ENCODE measurements at regions not wholly inside any gene's neighbourhood (a gene's known extent, or its start where the extent isn't known, plus 50 kb on each side); places are given as distances from the start of the nearest gene placed in this dataset.

GRCh38 chr13:23007426-23007825 lies 173.4 kb upstream of the SGCG start:
- Histone ChIP-seq H3K9me3 (peaks cover 4% of the 10 kb centered on the region), H3K27me3 (replicated peaks; ENCODE audit: insufficient read depth) (no peaks in the 10 kb centered on the region), H3K27ac (no peak overlapping the region), H3K36me3 (no peaks in the 10 kb centered on the region), H3K4me1 (ENCODE audit: control insufficient read depth in 1 of 2, low read depth in 2 of 2) (no peaks in the 10 kb centered on the region), H3K4me3 (no peak overlapping the region)
- ATAC-seq (ENCODE audit: insufficient number of reproducible peaks, low FRiP score, low read depth): no peak
- TF ChIP-seq, protein P1, sequence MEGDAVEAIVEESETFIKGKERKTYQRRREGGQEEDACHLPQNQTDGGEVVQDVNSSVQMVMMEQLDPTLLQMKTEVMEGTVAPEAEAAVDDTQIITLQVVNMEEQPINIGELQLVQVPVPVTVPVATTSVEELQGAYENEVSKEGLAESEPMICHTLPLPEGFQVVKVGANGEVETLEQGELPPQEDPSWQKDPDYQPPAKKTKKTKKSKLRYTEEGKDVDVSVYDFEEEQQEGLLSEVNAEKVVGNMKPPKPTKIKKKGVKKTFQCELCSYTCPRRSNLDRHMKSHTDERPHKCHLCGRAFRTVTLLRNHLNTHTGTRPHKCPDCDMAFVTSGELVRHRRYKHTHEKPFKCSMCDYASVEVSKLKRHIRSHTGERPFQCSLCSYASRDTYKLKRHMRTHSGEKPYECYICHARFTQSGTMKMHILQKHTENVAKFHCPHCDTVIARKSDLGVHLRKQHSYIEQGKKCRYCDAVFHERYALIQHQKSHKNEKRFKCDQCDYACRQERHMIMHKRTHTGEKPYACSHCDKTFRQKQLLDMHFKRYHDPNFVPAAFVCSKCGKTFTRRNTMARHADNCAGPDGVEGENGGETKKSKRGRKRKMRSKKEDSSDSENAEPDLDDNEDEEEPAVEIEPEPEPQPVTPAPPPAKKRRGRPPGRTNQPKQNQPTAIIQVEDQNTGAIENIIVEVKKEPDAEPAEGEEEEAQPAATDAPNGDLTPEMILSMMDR (IDR thresholded peaks at IDR 0.05): no peak
- no peak for DNase-seq (ENCODE audit: low spot score)

DNA sequence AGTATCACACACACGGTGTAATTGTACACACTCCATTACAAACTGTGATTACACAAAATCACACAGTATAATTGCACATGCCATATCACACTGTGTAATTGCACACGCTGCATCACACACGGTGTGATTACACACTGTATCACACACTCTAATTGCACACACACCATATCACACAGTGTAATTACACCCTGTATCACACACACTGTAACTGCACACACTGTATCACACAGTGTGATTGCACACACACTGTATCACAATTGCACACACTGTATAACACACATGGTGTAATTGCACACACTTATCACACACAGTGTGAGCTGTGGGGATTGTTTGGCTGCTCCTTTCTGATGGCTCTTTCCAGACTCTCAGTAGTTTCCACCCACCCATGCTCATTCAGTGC lies 162.6 kb upstream of the SGCG start:
- TF ChIP-seq, protein P1 (IDR thresholded peaks at IDR 0.05): no peak
- H3K4me1 ChIP-seq (ENCODE audit: control insufficient read depth in 1 of 2, low read depth in 2 of 2): no peaks in the 10 kb centered on the region
- H3K27ac ChIP-seq: no peak overlapping the region
- no peaks in the 10 kb centered on the region for H3K36me3 ChIP-seq
- no peak overlapping the region for H3K4me3 ChIP-seq
- ATAC-seq (ENCODE audit: insufficient number of reproducible peaks, low FRiP score, low read depth) (no peak), DNase-seq (ENCODE audit: low spot score) (no peak)
- H3K9me3 ChIP-seq: no peaks in the 10 kb centered on the region
- H3K27me3 ChIP-seq (replicated peaks; ENCODE audit: insufficient read depth): no peaks in the 10 kb centered on the region

- no peaks in the 10 kb centered on the region for H3K27me3 ChIP-seq (replicated peaks; ENCODE audit: insufficient read depth)
- no peaks in the 10 kb centered on the region for H3K9me3 ChIP-seq
- TF ChIP-seq, protein P1 (IDR thresholded peaks at IDR 0.05): peak; percentile 75
- no peaks in the 10 kb centered on the region for H3K4me1 ChIP-seq (ENCODE audit: control insufficient read depth in 1 of 2, low read depth in 2 of 2)
- ATAC-seq (ENCODE audit: insufficient number of reproducible peaks, low FRiP score, low read depth) (no peak), DNase-seq (ENCODE audit: low spot score) (no peak)
- no peak overlapping the region for H3K27ac ChIP-seq
- no peaks in the 10 kb centered on the region for H3K36me3 ChIP-seq
- H3K4me3 ChIP-seq: no peak overlapping the region
Measured at GRCh38 chr13:23020246-23020843, 160.4 kb upstream of the SGCG start.

DNA sequence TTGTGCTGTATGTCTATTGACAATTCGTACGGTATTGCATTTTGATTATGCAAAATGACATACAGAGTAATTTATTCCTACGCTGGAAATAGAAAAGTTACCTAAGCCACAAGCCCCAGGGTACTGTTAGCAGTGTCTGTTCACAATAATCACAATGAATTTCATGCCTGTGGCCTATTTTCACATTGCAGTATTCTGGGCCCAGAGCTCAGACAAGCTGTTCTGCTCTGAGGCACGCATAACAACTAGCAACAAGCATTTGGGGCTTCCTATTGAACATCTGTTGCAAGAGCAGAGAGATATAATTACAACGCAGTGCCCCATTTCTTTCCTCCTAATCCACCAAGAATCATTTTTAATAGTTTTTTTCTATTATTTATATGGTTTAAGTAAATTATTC lies 158.9 kb upstream of the SGCG start:
- no peak for ATAC-seq (ENCODE audit: insufficient number of reproducible peaks, low FRiP score, low read depth)
- H3K27me3 ChIP-seq (replicated peaks; ENCODE audit: insufficient read depth): no peaks in the 10 kb centered on the region
- no peak overlapping the region for H3K4me3 ChIP-seq
- no peak overlapping the region for H3K27ac ChIP-seq
- no peaks in the 10 kb centered on the region for H3K9me3 ChIP-seq
- H3K36me3 ChIP-seq: no peaks in the 10 kb centered on the region
- no peaks in the 10 kb centered on the region for H3K4me1 ChIP-seq (ENCODE audit: control insufficient read depth in 1 of 2, low read depth in 2 of 2)
- TF ChIP-seq, protein P1 (IDR thresholded peaks at IDR 0.05): no peak
- DNase-seq (ENCODE audit: low spot score): no peak

DNA sequence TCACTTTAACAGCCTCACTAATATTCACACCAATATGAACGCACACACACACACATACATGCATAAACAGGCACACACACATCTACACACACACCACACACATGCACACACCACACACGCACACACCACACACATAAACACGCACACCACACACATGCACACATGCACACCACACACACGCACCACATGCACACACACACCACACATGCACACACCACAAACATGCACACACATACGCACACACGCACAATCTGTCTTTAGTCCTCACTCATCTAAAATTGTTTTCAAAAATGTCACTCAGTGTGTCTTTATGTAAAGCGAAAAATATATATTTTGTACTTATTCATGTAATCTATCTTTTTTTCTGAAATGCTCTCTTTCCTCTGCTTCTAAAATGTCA lies 158.1 kb upstream of the SGCG start:
- H3K4me1 ChIP-seq (ENCODE audit: control insufficient read depth in 1 of 2, low read depth in 2 of 2): no peaks in the 10 kb centered on the region

More for the DNA sequence above, 158.1 kb upstream of the SGCG start:
- no peaks in the 10 kb centered on the region for H3K36me3 ChIP-seq
- H3K4me3 ChIP-seq: no peak overlapping the region
- no peaks in the 10 kb centered on the region for H3K27me3 ChIP-seq (replicated peaks; ENCODE audit: insufficient read depth)
- H3K27ac ChIP-seq: no peak overlapping the region
- no peak for ATAC-seq (ENCODE audit: insufficient number of reproducible peaks, low FRiP score, low read depth)
- no peak for DNase-seq (ENCODE audit: low spot score)
- TF ChIP-seq, protein P1 (IDR thresholded peaks at IDR 0.05): no peak
- H3K9me3 ChIP-seq: no peaks in the 10 kb centered on the region
